Psoas muscle (tissue), 7 donors: ENCODE measurements at regions not wholly inside any gene's neighbourhood (a gene's known extent, or its start where the extent isn't known, plus 50 kb on each side); places are given as distances from the start of the nearest gene placed in this dataset.
A peak's percentile ranks its signal among the peaks of the same experiment; 100 is the strongest.

Source experiments
- ATAC-seq, 4 donors: fragments of 200-7000 bp; cut with Tn5 transposase; one replicate each; pipeline ENCODE4 v1.9.1; 2020; ENCODE audit warnings: moderate library complexity in 3 of 4, mild to moderate bottlenecking in 2 of 4
- DNase-seq, 2 donors: peaks; one replicate each; pipeline ENCODE4 v3.0.0-alpha.2; 2020
- H3K27ac ChIP-seq: fragments of 200-600 bp; one replicate; pipeline ENCODE4 v1.8.0; 2022
- H3K27me3 ChIP-seq, 3 donors: fragments of 200-600 bp in 1 of 3; one replicate each; pipeline versions ENCODE4 v1.6.1 to v1.8.0; 2013 to 2022; ENCODE audit warnings: low read length in 2 of 3, mild to moderate bottlenecking in 2 of 3, moderate library complexity in 1 of 3; ENCODE audit not compliant: insufficient read depth in 3 of 3
- H3K36me3 ChIP-seq, 2 donors: fragments of 200-600 bp in 1 of 2; one replicate each; pipeline versions ENCODE4 v1.6.1 to v1.8.0; 2013 to 2022; ENCODE audit warnings: low read depth in 1 of 2, mild to moderate bottlenecking in 1 of 2, moderate library complexity in 1 of 2; ENCODE audit not compliant: insufficient read depth in 1 of 2
- H3K4me1 ChIP-seq: fragments of 200-600 bp; one replicate; pipeline ENCODE4 v1.8.0; 2022
- H3K4me3 ChIP-seq: fragments of 200-600 bp; one replicate; pipeline ENCODE4 v1.8.0; 2022; ENCODE audit warnings: mild to moderate bottlenecking
- H3K9me3 ChIP-seq: fragments of 200-600 bp; one replicate; pipeline ENCODE4 v1.8.0; 2022
- CTCF ChIP-seq: fragments of 200-600 bp; IDR thresholded peaks from one replicate; pipeline ENCODE4 v1.8.0; 2022; ENCODE audit warnings: antibody characterized with exemption
- WGBS, 3 donors: extraction: QIAGEN DNeasy Blood & Tissue Kit; methylation state at CpG; one replicate each; pipeline versions ENCODE4 v1.1.6 to v1.1.7; 2013; 5-methylcytosine and 5-hydroxymethylcytosine counted together
- intact Hi-C, 2 donors: fragments of 100-400 bp; cut with DNase I; formaldehyde crosslinking; loops; one replicate each; pipeline versions ENCODE4 v1.11.0 to v1.14.2; 2022
- donor health status: healthy with polysubstance abuse.
- donor health status: DM: no; HTN: no; CAD: no; lungs with moderate emphysema.
- donor health status: Bipolar disorder and iron deficiency.
- donor health status: healthy.
- donor health status: DM: yes; HTN: yes; CAD: no.
- donor health status: DM: no; HTN: no; CAD: no.
- donor health status: DM: yes; HTN: yes; CAD: no.

GRCh38 chr5:54707841-54708240 lies 190.3 kb downstream of the SNX18 start:
- H3K4me3 ChIP-seq, result no peak overlapping the region
- H3K27ac ChIP-seq, result no peak overlapping the region
- no peaks in the 10 kb centered on the region for H3K36me3 ChIP-seq
- no peak for ATAC-seq
- TF ChIP-seq CTCF, result no peak
- WGBS, 3 donors, result 71 to 80% (median 71%) methylated on average over 2 of the region's 2 CpGs
- no peak for DNase-seq
- intact Hi-C loops, result no loop called here
- peaks cover 12% of the 10 kb centered on the region for H3K4me1 ChIP-seq
- H3K27me3 ChIP-seq, result no peaks in the 10 kb centered on the region
- no peaks in the 10 kb centered on the region for H3K9me3 ChIP-seq

- DNase-seq, result no peak
- Histone ChIP-seq H3K4me1 (peaks cover 24% of the 10 kb centered on the region), H3K4me3 (no peak overlapping the region), H3K36me3 (no peaks in the 10 kb centered on the region), H3K27ac (no peak overlapping the region), H3K9me3 (no peaks in the 10 kb centered on the region), H3K27me3 (no peaks in the 10 kb centered on the region)
- WGBS, 3 donors, result 67 to 87% (median 75%) methylated on average over 1 of the region's 1 CpG
- ATAC-seq, result no peak
- no peak for TF ChIP-seq CTCF
- intact Hi-C loops, result no loop called here
These were observed 188.6 kb downstream of the SNX18 start for GRCh38 chr5:54705994-54706653.

- peaks cover 24% of the 10 kb centered on the region for H3K4me1 ChIP-seq
These were observed 187.3 kb downstream of the SNX18 start for GRCh38 chr5:54704825-54705224.

GRCh38 chr5:54704333-54704732 lies 186.8 kb downstream of the SNX18 start:
- Histone ChIP-seq H3K4me1 (peaks cover 24% of the 10 kb centered on the region), H3K27ac (peak overlapping the region; percentile 18), H3K27me3 (no peaks in the 10 kb centered on the region), H3K36me3 (no peaks in the 10 kb centered on the region), H3K9me3 (no peaks in the 10 kb centered on the region), H3K4me3 (no peak overlapping the region)
- intact Hi-C loops, result no loop called here
- ATAC-seq (no peak), DNase-seq (no peak)
- no peak for TF ChIP-seq CTCF
- WGBS, 3 donors, result 50 to 63% (median 51%) methylated on average over 1 of the region's 1 CpG

More at GRCh38 chr5:54704825-54705224, 187.3 kb downstream of the SNX18 start:
- ATAC-seq (no peak), DNase-seq (no peak)
- intact Hi-C loops, result no loop called here
- Histone ChIP-seq H3K27me3 (no peaks in the 10 kb centered on the region), H3K9me3 (no peaks in the 10 kb centered on the region), H3K27ac (no peak overlapping the region), H3K36me3 (no peaks in the 10 kb centered on the region), H3K4me3 (no peak overlapping the region)
- TF ChIP-seq CTCF, result no peak
- 68 to 71% (median 70%) methylated on average over 3 of the region's 3 CpGs for WGBS, 3 donors
